ENCODE measurements at regions not wholly inside any gene's neighbourhood (a gene's known extent, or its start where the extent isn't known, plus 50 kb on each side); places are given as distances from the start of the nearest gene placed in this dataset.
"Not testable (repeated sequence)": the region's sequence is repeated elsewhere in the genome, so short reads cannot be mapped to it uniquely, and the experiment has no call there.

GRCh38 chr17:54372069-54372749 lies 528.4 kb upstream of the TOM1L1 start:
- peak; percentile 1 for DNase-seq

GRCh38 chr17:54373970-54374369 lies 526.7 kb upstream of the TOM1L1 start:
- DNase-seq = no peak

GRCh38 chr17:54376409-54376808 lies 524.2 kb upstream of the TOM1L1 start:
- not testable (repeated sequence) for DNase-seq

GRCh38 chr17:54381482-54381881 lies 519.2 kb upstream of the TOM1L1 start:
- DNase-seq = no peak

DNA sequence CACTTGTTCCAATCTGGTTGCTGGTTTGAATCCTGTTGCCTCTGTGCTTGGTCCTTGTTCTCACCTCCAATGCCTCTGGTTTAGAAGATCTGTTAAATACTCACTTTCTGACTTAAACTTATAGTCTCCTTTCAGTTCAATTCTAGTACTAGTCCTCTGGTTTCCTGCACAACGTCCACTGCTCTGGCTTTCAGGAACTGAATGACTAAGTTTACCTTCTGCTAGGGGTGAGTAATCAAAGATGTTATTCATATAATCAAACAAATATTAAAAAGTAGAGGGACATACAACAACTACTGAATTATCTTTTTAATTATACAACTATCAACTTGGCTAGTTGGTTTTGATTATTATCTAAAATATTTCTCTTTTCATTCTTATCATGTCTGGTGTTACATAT lies 496.4 kb upstream of the TOM1L1 start:
- DNase-seq = no peak

DNA sequence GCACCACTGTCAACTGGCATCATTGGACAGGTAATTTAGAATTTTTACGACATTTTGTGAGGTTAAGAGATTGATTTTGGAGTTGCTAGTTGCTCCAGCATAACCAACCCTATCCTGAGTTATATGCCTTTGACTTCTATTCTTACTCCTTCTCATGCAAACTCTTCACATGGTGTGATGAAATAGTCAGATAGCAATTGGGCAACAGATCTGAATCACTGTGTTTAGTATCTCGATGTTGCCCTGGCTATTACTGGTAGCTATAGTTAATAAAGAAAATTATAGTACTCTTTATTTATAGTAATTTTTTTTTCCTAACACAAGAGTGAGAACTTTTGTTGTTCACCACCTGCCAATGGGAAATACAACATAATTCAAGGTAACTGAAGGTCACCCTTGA lies 494.8 kb upstream of the TOM1L1 start:
- no peak for DNase-seq

GRCh38 chr17:54408731-54409130 lies 491.9 kb upstream of the TOM1L1 start:
- peak; percentile 57 for DNase-seq

GRCh38 chr17:54418467-54418866 lies 482.2 kb upstream of the TOM1L1 start:
- no peak for DNase-seq

- no peak for DNase-seq
Measured at GRCh38 chr17:54425671-54426070, 475.0 kb upstream of the TOM1L1 start.

DNA sequence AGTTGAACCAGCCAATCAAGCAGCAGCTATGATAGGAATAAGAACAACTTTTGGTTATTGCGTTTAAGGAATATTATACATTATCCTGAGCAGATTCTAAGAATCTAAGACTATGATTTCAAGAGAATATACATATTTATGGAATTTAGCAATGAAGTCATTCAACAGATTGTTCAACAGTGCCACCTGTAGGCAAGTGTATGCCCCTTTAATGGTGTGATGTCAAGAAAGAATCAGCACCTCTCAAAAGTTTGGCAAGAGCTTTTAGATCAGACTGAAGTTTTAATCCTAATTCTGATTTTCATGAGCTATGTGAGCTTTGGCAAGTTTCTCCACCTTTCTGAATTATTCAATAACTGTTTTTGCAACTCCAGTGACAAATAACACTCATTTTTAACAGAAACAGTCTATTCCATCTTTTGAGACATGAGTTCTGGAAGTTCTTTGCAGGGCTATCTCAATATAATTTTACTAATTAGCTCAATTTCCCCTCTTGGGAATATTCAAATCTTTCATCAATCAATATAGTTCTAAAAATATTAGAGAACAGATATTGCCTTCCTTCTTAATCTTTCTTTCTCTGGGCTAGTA lies 474.3 kb upstream of the TOM1L1 start:
- DNase-seq = peak; percentile 60

DNA sequence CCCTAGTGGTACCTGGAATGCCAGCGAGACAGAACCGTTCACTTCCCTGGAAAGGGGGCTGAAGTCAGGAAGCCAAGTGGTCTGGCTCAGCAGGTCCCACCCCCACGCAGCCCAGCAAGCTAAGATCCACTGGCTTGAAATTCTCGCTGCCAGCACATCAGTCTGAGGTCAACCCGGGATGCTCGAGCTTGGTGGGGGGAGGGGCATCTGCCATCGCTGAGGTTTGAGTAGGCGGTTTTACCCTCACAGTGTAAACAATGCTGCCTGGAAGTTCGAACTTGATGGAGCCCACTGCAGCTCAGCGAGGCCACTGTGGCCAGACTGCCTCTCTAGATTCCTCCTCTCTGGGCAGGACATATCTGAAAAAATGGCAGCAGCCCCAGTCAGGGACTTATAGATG lies 464.7 kb upstream of the TOM1L1 start:
- no peak for DNase-seq

- no peak for DNase-seq
Measured at GRCh38 chr17:54439816-54440215, 460.8 kb upstream of the TOM1L1 start.

- DNase-seq = no peak
Measured at GRCh38 chr17:54451051-54451450, 449.6 kb upstream of the TOM1L1 start.

GRCh38 chr17:54452666-54453348 lies 447.8 kb upstream of the TOM1L1 start:
- DNase-seq = no peak

- peak; percentile 4 for DNase-seq
Measured at GRCh38 chr17:54455251-54455868, 445.3 kb upstream of the TOM1L1 start.

- not testable (repeated sequence) for DNase-seq
Measured at GRCh38 chr17:54465443-54465842, 435.2 kb upstream of the TOM1L1 start.

DNA sequence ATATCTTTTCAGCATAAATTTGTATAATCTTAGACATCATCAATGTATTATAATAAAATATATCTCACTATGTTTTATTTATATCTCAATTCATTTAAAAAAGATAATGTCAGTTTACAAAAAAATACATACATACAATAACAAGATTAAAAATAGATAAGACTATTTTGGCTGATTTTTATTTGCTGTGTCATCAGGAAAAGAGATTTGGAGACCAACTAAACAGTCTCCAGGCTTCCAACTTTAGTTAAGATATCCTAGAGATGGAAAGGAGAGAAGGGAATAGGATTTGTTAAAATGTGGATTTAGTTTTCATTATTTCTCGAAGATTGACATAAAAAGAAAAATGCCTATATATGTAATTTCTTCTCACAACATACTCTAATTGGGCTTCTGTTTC lies 433.8 kb upstream of the TOM1L1 start:
- no peak for DNase-seq

DNA sequence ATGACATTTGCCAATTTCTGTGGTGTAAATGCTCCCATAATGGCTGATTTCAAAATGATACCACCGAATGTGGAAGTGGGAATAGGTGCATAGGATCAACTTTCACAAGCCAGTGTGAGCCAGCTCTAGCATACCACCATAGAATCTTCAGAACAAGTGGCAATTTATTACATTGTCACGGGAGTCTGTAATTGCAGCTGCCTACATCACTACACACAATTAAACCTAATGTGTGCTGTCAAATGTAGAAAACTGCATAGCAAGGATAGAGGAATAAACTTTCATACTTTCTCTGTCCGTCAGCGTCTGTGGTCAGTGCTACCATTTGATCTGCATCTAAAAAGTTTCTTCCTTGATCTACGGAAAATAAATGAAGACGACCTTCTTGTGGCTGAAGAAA lies 417.8 kb upstream of the TOM1L1 start:
- DNase-seq = no peak

DNA sequence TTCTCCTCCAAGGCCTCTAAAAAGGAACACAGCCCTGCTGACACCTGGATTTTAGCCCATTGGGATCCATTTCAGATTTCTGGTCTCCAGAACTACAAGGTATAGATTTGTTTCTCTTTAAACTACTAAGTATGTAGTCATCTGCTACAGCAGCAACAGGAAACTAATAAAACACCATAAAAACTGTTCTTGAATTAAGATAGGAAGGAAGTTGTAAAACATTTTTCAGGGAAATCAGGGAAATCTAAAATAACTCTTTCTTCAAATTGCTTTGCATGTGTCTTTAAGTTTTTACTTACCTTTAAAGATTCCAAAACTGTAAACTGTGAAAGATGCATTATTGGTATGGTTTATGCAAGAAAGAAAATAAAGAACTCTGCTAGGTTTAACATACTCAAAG lies 407.0 kb upstream of the TOM1L1 start:
- DNase-seq = no peak

GRCh38 chr17:54494721-54495715 lies 405.6 kb upstream of the TOM1L1 start:
- no peak for DNase-seq

DNA sequence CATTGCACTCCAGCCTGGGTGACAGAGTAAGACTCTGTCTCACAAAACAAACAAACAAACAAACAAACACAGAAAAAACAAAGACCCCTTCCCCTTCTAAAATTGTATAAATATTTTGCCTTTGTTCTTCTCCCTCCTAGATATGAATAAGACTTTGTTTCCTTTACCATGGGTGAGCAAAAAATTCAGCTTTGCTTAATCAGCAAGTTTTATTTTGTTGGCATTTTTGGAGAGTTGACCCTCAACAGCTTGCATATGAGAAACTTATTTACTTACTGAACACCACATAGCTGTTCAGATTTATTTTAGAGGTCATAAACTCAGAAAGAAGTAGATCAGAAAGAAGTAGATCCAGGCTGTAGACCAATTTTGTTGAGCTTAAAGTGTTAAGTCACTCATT lies 395.2 kb upstream of the TOM1L1 start:
- no peak for DNase-seq

DNA sequence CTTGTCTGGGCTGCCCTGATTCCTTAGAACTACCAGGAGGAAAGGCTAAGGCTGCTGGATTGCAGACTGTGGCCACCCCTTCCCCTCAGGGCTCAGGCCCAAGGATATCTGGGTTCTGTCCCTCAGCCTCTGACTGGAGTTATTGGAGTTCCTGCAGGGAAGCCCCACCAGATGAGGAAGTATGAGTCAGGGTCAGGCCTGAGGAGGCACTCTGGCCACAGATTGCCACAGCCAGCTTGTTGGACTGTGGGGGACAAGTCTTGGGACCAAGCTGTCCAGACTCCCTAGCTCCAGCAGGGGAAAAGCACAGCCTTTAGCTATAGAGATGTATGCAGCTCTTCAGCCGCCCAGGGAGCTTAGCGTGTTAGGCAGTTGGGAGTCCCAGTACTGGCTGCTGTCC lies 381.9 kb upstream of the TOM1L1 start:
- DNase-seq = no peak

GRCh38 chr17:54521137-54521536 lies 379.5 kb upstream of the TOM1L1 start:
- no peak for DNase-seq
